IMR-90 (cell line): ENCODE measurements at regions not wholly inside any gene's neighbourhood (a gene's known extent, or its start where the extent isn't known, plus 50 kb on each side); places are given as distances from the start of the nearest gene placed in this dataset.

ENCODE experiments used
- ATAC-seq: fragments of 200-7000 bp; cut with Tn5 transposase; 2 replicates; pipeline ENCODE4 v1.9.1; 2020; ENCODE audit warnings: low read depth, mild to moderate bottlenecking, moderate library complexity
- BruUV-seq: library from RNA; stranded (reverse); fragments of 400-500 nt; replicated peaks from 2 replicates; lab custom pipeline; 2021; lab: Mats Ljungman, UMichigan
- CTCF ChIA-PET: fragments of 300-600 bp; formaldehyde crosslinking; extraction: SDS; loops from one replicate; lab custom pipeline; 2021; ENCODE audit warnings: antibody characterized with exemption; lab: Yijun Ruan, JAX
- POLR2A ChIA-PET: fragments of 300-600 bp; sonication (Branson Sonifier 250); formaldehyde crosslinking; loops from one replicate; lab custom pipeline; 2022; ENCODE audit warnings: antibody characterized with exemption; ENCODE audit not compliant: unreplicated experiment; lab: Charles Lee
- DNase-seq: peaks from one replicate; pipeline ENCODE4 v3.0.0; 2013
- H2AFZ ChIP-seq: replicated peaks from 2 replicates; pipeline ENCODE3; 2013; ENCODE audit warnings: low read length, mild to moderate bottlenecking; ENCODE audit not compliant: poor library complexity
- H2AK5ac ChIP-seq: 2 replicates; pipeline ENCODE4 v1.6.1; 2013; ENCODE audit warnings: low read depth, low read length, inconsistent platforms
- H2AK9ac ChIP-seq: replicated peaks from 2 replicates; pipeline ENCODE3; 2013; ENCODE audit warnings: mild to moderate bottlenecking, low read depth, low read length, moderate library complexity; ENCODE audit not compliant: poor library complexity
- H2BK120ac ChIP-seq: 2 replicates; pipeline ENCODE4 v1.6.1; 2013; ENCODE audit warnings: low read depth, low read length, inconsistent platforms
- H2BK15ac ChIP-seq: 3 replicates; pipeline ENCODE4 v1.6.1; 2013; ENCODE audit warnings: low read depth, low read length, inconsistent platforms
- H2BK20ac ChIP-seq: 2 replicates; pipeline ENCODE4 v1.6.1; 2013; ENCODE audit warnings: low read depth, mild to moderate bottlenecking, inconsistent platforms, low read length, moderate library complexity
- H2BK5ac ChIP-seq: 2 replicates; pipeline ENCODE4 v1.6.1; 2013; ENCODE audit warnings: mild to moderate bottlenecking, low read depth, low read length, inconsistent platforms; ENCODE audit not compliant: poor library complexity, severe bottlenecking
- H3K14ac ChIP-seq: replicated peaks from 2 replicates; pipeline ENCODE4 v1.6.1; 2013; ENCODE audit warnings: low read depth, low read length, inconsistent platforms
- H3K18ac ChIP-seq: 2 replicates; pipeline ENCODE4 v1.6.1; 2013; ENCODE audit warnings: low read depth, low read length, control low read depth
- H3K23ac ChIP-seq: 2 replicates; pipeline ENCODE4 v1.6.1; 2013; ENCODE audit warnings: low read depth, low read length, inconsistent platforms
- H3K27ac ChIP-seq: 2 replicates; pipeline ENCODE4 v1.5.1; 2013; ENCODE audit warnings: mild to moderate bottlenecking, control low read depth, low read length; ENCODE audit not compliant: insufficient read depth
- H3K27me3 ChIP-seq: 2 replicates; pipeline ENCODE4 v1.6.1; 2013; ENCODE audit warnings: low read length; ENCODE audit not compliant: control insufficient read depth, insufficient read depth
- H3K36me3 ChIP-seq: 2 replicates; pipeline ENCODE4 v1.6.1; 2013; ENCODE audit warnings: low read length, mixed read lengths; ENCODE audit not compliant: control insufficient read depth, insufficient read depth
- H3K4ac ChIP-seq: 2 replicates; pipeline ENCODE4 v1.6.1; 2013; ENCODE audit warnings: low read depth, low read length, inconsistent platforms
- H3K4me1 ChIP-seq: 2 replicates; pipeline ENCODE4 v1.6.1; 2013; ENCODE audit warnings: low read length, mixed read lengths; ENCODE audit not compliant: control insufficient read depth, insufficient read depth
- H3K4me2 ChIP-seq: 2 replicates; pipeline ENCODE4 v1.6.1; 2013; ENCODE audit warnings: low read depth, mild to moderate bottlenecking, control low read depth, low read length, moderate library complexity
- H3K4me3 ChIP-seq: 2 replicates; pipeline ENCODE4 v1.5.1; 2013; ENCODE audit warnings: low read depth, mild to moderate bottlenecking, control low read depth, low read length, moderate library complexity; ENCODE audit not compliant: insufficient read depth
- H3K56ac ChIP-seq: 2 replicates; pipeline ENCODE4 v1.6.1; 2013; ENCODE audit warnings: low read length, inconsistent platforms; ENCODE audit not compliant: insufficient read depth; ENCODE audit errors: extremely low read depth
- H3K79me1 ChIP-seq, 2 experiments: 2 replicates each; pipeline ENCODE4 v1.6.1; 2013; ENCODE audit warnings: low read length in 2 of 2, inconsistent platforms in 1 of 2, low read depth in 1 of 2
- H3K9ac ChIP-seq: 2 replicates; pipeline ENCODE4 v1.6.1; 2013; ENCODE audit warnings: low read depth, low read length, control low read depth
- H3K9me1 ChIP-seq: 2 replicates; pipeline ENCODE4 v1.6.1; 2013; ENCODE audit warnings: low read length, inconsistent platforms; ENCODE audit not compliant: insufficient read depth
- H3K9me3 ChIP-seq: 2 replicates; pipeline ENCODE4 v1.6.1; 2013; ENCODE audit warnings: low read length; ENCODE audit not compliant: control insufficient read depth, insufficient read depth
- H4K20me1 ChIP-seq: 2 replicates; pipeline ENCODE4 v1.6.1; 2013; ENCODE audit warnings: low read length, inconsistent platforms; ENCODE audit not compliant: insufficient read depth
- H4K5ac ChIP-seq: 2 replicates; pipeline ENCODE4 v1.6.1; 2013; ENCODE audit warnings: mild to moderate bottlenecking, low read depth, low read length, control low read depth
- H4K8ac ChIP-seq, 2 experiments: 2 replicates each; pipeline ENCODE4 v1.6.1; 2013; ENCODE audit warnings: low read depth in 2 of 2, low read length in 2 of 2, control low read depth in 1 of 2, inconsistent platforms in 1 of 2
- H4K91ac ChIP-seq: 2 replicates; pipeline ENCODE4 v1.6.1; 2013; ENCODE audit warnings: low read depth, low read length, inconsistent platforms; ENCODE audit not compliant: insufficient read depth
- BHLHE40 ChIP-seq: fragments of 150-350 bp; IDR thresholded peaks from 2 replicates; pipeline ENCODE4 v1.6.1; 2016; ENCODE audit warnings: mild to moderate bottlenecking, low read depth, low read length
- CEBPB ChIP-seq: IDR thresholded peaks from 2 replicates; pipeline ENCODE4 v1.6.1; 2012; ENCODE audit warnings: low read depth, low read length, improper control_type of control experiment
- CHD1 ChIP-seq: IDR thresholded peaks from 2 replicates; pipeline ENCODE4 v1.6.1; 2012; ENCODE audit warnings: low read depth, low read length, improper control_type of control experiment
- FOS ChIP-seq: fragments of 150-350 bp; IDR thresholded peaks from 2 replicates; pipeline ENCODE4 v1.6.1; 2016; ENCODE audit warnings: low read depth, low read length
- MAFK ChIP-seq: IDR thresholded peaks from 2 replicates; pipeline ENCODE4 v1.6.1; 2012; ENCODE audit warnings: low read depth, low read length, improper control_type of control experiment
- MAZ ChIP-seq: IDR thresholded peaks from 2 replicates; pipeline ENCODE4 v1.6.1; 2012; ENCODE audit warnings: low read depth, mild to moderate bottlenecking, low read length, improper control_type of control experiment, moderate library complexity, borderline replicate concordance
- MXI1 ChIP-seq: IDR thresholded peaks from 2 replicates; pipeline ENCODE4 v1.6.1; 2012; ENCODE audit warnings: low read depth, mild to moderate bottlenecking, low read length, moderate library complexity, borderline replicate concordance
- NFE2L2 ChIP-seq: fragments of 150-350 bp; IDR thresholded peaks from 2 replicates; pipeline ENCODE4 v1.6.1; 2016; ENCODE audit warnings: low read depth, mild to moderate bottlenecking, low read length
- POLR2A ChIP-seq: IDR thresholded peaks from 2 replicates; pipeline ENCODE4 v1.6.1; 2012; ENCODE audit warnings: mild to moderate bottlenecking, low read depth, low read length
- RAD21 ChIP-seq: IDR thresholded peaks from 2 replicates; pipeline ENCODE4 v1.6.1; 2012; ENCODE audit warnings: low read length, improper control_type of control experiment
- RCOR1 ChIP-seq: IDR thresholded peaks from 2 replicates; pipeline ENCODE4 v1.6.1; 2012; ENCODE audit warnings: mild to moderate bottlenecking, low read length, improper control_type of control experiment; ENCODE audit not compliant: insufficient replicate concordance
- RFX5 ChIP-seq: IDR thresholded peaks from 2 replicates; pipeline ENCODE4 v1.8.0; 2012; ENCODE audit warnings: low read depth, mild to moderate bottlenecking, low read length, moderate library complexity
- SMC3 ChIP-seq: fragments of 150-350 bp; IDR thresholded peaks from 2 replicates; pipeline ENCODE4 v1.6.1; 2016; ENCODE audit warnings: low read depth, mild to moderate bottlenecking, antibody characterized with exemption, low read length, moderate library complexity
- WGBS, 2 experiments: methylation state at CpG; one replicate each; pipeline versions ENCODE4 v1.1.5 to v1.1.7; 2013; ENCODE audit warnings: missing lambda C conversion rate in 2 of 2; ENCODE audit not compliant: insufficient read length in 1 of 2; ENCODE audit errors: extremely low coverage in 2 of 2; 5-methylcytosine and 5-hydroxymethylcytosine counted together
- dilution Hi-C: fragments of 300-500 bp; cut with HindIII; formaldehyde crosslinking; loops from one replicate; pipeline ENCODE4 v1.14.3; 2018; ENCODE audit warnings: low sequenced_read_pairs; ENCODE audit not compliant: unreplicated experiment
- in situ Hi-C: fragments of 300-500 bp; cut with MboI; formaldehyde crosslinking; loops from 3 replicates; pipeline ENCODE4 v1.14.3; 2019; ENCODE audit warnings: low sequenced_read_pairs, inconsistent platforms, mixed read lengths
- intact Hi-C: fragments of 100-400 bp; cut with micrococcal nuclease; formaldehyde crosslinking; loops from 2 replicates; pipeline ENCODE4 v1.10.0; 2022
- TF ChIP-seq, protein P1 (sequence below): conservative IDR thresholded peaks from 2 replicates; pipeline ENCODE4 v1.5.1; 2012; ENCODE audit warnings: mild to moderate bottlenecking, low read depth, low read length, improper control_type of control experiment
- TF ChIP-seq, protein P2 (sequence below): fragments of 150-350 bp; IDR thresholded peaks from 2 replicates; pipeline ENCODE4 v1.6.1; 2017; ENCODE audit warnings: mild to moderate bottlenecking, antibody characterized with exemption, low read length, low read depth
- TF ChIP-seq, protein P3 (sequence below): fragments of 150-350 bp; IDR thresholded peaks from 2 replicates; pipeline ENCODE4 v1.6.1; 2016; ENCODE audit warnings: low read depth, mild to moderate bottlenecking, low read length, moderate library complexity, borderline replicate concordance

DNA sequence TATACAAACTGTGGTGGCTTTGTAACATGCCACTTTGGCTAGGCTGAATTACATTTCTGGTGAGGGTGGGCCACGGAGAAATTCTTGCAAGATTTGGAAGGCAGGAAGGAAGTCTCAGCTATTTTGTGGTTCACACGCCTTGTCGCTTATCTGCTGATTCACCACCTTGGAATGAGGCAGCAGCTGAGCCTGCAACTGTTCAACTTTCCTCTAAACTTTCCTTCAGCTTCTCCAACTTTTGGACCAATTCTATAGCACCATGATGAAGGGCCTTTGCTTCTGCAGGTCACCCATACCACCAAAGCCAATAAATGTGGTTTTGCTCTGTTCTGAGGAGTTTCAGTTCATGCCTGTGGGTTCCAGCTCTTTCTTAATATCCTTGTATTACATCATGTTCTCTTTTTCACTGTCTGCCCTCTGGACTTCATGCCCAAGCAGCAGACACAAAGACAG, 337.6 kb upstream of the SNX7 start:
- H3K56ac ChIP-seq, result peak overlapping the region; percentile 38; the same call in 1 of the 2 replicates
- no peak overlapping the region for H2AK9ac ChIP-seq
- POLR2A ChIA-PET, result no interaction called here
- dilution Hi-C loops, result no loop called here
- BruUV-seq, result no TSS peak
- DNase-seq (peak; percentile 96), ATAC-seq (peak; percentile 73)
- H3K18ac ChIP-seq, result peak overlapping the region; percentile 40
- no peak overlapping the region for H2AFZ ChIP-seq
- in situ Hi-C loops, result no loop called here
- H3K9ac ChIP-seq, result no peak overlapping the region
- H4K20me1 ChIP-seq, result no peaks in the 10 kb centered on the region
- CTCF ChIA-PET, result interaction anchor here (1.3 kb wide), 1 partner anchor 271 kb away, joined by 3 read pairs; no protein-coding TSS in a partner anchor
- H3K27me3 ChIP-seq, result no peaks in the 10 kb centered on the region
- peak overlapping the region; percentile 88 for H4K91ac ChIP-seq
- intact Hi-C loops, result loop anchor here (5.0 kb wide), 2 partner anchors 122 to 272 kb away; no protein-coding TSS in a partner anchor
- H3K36me3 ChIP-seq, result no peaks in the 10 kb centered on the region
- H3K14ac ChIP-seq, result peak overlapping the region; percentile 42
- peak overlapping the region; percentile 95 for H3K4ac ChIP-seq
- H3K27ac ChIP-seq, result peak overlapping the region; percentile 37
- H3K4me2 ChIP-seq, result peak overlapping the region; percentile 47; the same call in 1 of the 2 replicates
- 0% methylated on average over 3 of the region's 3 CpGs; no CpG with 5 or more reads in 1 of the 2 experiments for WGBS, 2 experiments
- H3K4me3 ChIP-seq, result no peak overlapping the region
- H3K9me1 ChIP-seq, result peaks cover 4% of the 10 kb centered on the region
- TF ChIP-seq POLR2A (no peak), MXI1 (no peak), MAZ (no peak), CHD1 (no peak), NFE2L2 (no peak), RAD21 (no peak), BHLHE40 (peak; percentile 58; the same call in 1 of the 2 replicates), RCOR1 (no peak), SMC3 (no peak), FOS (peak; percentile 64), CEBPB (peak; percentile 68), RFX5 (no peak), MAFK (peak; percentile 52; the same call in 1 of the 2 replicates)
- TF ChIP-seq, protein P1, sequence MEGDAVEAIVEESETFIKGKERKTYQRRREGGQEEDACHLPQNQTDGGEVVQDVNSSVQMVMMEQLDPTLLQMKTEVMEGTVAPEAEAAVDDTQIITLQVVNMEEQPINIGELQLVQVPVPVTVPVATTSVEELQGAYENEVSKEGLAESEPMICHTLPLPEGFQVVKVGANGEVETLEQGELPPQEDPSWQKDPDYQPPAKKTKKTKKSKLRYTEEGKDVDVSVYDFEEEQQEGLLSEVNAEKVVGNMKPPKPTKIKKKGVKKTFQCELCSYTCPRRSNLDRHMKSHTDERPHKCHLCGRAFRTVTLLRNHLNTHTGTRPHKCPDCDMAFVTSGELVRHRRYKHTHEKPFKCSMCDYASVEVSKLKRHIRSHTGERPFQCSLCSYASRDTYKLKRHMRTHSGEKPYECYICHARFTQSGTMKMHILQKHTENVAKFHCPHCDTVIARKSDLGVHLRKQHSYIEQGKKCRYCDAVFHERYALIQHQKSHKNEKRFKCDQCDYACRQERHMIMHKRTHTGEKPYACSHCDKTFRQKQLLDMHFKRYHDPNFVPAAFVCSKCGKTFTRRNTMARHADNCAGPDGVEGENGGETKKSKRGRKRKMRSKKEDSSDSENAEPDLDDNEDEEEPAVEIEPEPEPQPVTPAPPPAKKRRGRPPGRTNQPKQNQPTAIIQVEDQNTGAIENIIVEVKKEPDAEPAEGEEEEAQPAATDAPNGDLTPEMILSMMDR, result no peak
- TF ChIP-seq, protein P2, sequence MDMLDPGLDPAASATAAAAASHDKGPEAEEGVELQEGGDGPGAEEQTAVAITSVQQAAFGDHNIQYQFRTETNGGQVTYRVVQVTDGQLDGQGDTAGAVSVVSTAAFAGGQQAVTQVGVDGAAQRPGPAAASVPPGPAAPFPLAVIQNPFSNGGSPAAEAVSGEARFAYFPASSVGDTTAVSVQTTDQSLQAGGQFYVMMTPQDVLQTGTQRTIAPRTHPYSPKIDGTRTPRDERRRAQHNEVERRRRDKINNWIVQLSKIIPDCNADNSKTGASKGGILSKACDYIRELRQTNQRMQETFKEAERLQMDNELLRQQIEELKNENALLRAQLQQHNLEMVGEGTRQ, result no peak
- TF ChIP-seq, protein P3, sequence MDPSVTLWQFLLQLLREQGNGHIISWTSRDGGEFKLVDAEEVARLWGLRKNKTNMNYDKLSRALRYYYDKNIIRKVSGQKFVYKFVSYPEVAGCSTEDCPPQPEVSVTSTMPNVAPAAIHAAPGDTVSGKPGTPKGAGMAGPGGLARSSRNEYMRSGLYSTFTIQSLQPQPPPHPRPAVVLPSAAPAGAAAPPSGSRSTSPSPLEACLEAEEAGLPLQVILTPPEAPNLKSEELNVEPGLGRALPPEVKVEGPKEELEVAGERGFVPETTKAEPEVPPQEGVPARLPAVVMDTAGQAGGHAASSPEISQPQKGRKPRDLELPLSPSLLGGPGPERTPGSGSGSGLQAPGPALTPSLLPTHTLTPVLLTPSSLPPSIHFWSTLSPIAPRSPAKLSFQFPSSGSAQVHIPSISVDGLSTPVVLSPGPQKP, result no peak
- H2BK15ac ChIP-seq, result peak overlapping the region; percentile 52
- H3K23ac ChIP-seq, result peak overlapping the region; percentile 75
- H2BK120ac ChIP-seq, result peak overlapping the region; percentile 90
- H4K5ac ChIP-seq, result peak overlapping the region; percentile 65; the same call in 1 of the 2 replicates
- H2AK5ac ChIP-seq, result peak overlapping the region; percentile 58
- peaks cover 20% of the 10 kb centered on the region for H3K4me1 ChIP-seq
- H3K79me1 ChIP-seq, result no peaks in the 10 kb centered on the region
- H3K9me3 ChIP-seq, result no peaks in the 10 kb centered on the region
- peak overlapping the region; percentile 41 to 93 for H4K8ac ChIP-seq
- H2BK20ac ChIP-seq, result peak overlapping the region; percentile 96
- peak overlapping the region; percentile 81 for H2BK5ac ChIP-seq
